Hematopoietic multipotent progenitor cell (in vitro differentiated cells): ENCODE measurements at regions not wholly inside any gene's neighbourhood (a gene's known extent, or its start where the extent isn't known, plus 50 kb on each side); places are given as distances from the start of the nearest gene placed in this dataset.

Experiments used
- DNase-seq, 3 donors: peaks; one replicate each; pipeline ENCODE4 v3.0.0-alpha.2; 2011 to 2015; ENCODE audit warnings: low read depth in 2 of 3, low spot score in 2 of 3

GRCh38 chr2:41364842-41365241 lies 683.0 kb upstream of the PKDCC start:
- no peak for DNase-seq

- DNase-seq: no peak
These were observed 671.9 kb upstream of the PKDCC start for GRCh38 chr2:41375901-41376300.

- DNase-seq: no peak
These were observed 670.0 kb upstream of the PKDCC start for GRCh38 chr2:41377837-41378236.

- no peak for DNase-seq
These were observed 669.4 kb upstream of the PKDCC start for GRCh38 chr2:41378420-41378819.

- DNase-seq: no peak
These were observed 668.2 kb upstream of the PKDCC start for GRCh38 chr2:41379496-41380221.

GRCh38 chr2:41381701-41382100 lies 666.1 kb upstream of the PKDCC start:
- no peak for DNase-seq

DNA sequence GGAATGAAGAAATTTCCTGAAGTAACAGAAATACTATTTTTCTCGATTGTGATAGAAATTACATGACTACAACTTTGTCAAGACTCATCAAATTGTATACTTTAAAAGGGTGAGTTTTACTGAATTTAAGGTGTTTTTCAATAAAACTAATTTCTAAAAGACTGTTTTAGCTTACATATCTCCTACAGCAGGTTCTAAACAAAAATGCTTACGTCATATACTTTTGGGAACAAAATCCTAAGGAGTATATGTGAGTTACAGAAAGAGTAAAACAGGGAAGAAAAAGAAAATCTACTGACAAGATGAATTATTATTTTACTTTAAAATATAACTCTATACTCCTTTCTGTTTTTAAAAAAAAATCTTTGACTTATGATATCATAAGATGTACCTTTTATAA lies 660.3 kb upstream of the PKDCC start:
- DNase-seq: no peak

DNA sequence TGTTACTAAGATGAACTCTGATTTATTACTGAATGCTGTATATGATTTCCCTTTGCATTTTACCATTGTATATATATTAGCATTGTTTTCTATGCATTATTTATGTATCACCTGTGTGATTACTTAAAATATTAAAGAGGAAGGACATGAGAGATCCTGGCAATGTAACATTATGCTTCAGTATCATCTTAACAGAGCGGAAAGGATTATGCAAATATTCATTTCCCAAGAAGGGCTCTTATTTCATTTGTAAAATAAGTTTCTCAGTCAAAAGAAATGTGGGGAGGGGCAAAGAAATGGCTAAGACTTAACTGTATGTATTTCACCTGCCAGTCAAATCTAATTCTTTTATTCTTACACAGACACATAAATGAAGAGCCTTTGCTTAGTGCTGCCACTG lies 654.2 kb upstream of the PKDCC start:
- no peak for DNase-seq

DNA sequence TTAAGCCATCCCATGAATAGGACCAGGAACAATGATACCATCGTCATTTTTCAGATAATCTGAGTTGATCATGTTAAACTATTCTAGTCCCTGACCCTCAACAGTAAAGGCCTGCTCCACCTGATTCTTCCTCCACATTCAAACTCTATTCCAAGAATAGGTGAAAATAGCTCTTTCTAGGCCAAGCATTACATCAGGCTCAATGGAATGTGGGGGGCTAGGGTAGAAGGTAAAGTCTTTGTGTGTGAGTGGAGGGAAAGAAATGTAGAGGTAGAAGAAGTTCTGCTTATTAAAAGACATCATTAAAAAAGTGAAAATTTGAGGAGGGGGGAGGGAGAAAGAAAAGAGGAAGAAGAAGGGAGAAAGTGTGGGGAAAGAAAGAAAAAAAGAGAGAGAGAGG lies 653.3 kb upstream of the PKDCC start:
- DNase-seq: no peak

DNA sequence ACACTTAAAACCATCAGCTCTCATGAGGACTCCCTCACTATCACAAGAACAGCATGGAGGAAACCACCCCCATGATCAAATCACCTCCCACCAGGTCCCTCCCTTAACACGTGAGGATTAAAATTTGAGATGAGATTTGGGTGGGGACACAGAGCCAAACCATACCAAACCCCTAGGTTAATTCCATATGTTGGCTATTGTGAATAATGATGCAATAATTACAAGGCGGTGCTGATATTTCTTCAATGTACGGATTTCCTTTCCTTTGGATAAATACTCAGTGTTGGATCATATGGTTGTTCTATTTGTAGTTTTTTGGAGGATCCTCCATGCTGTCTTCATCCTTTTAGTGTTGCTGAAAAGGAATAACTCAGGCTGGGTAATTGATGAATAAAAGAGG lies 652.1 kb upstream of the PKDCC start:
- DNase-seq: no peak

- no peak for DNase-seq
These were observed 648.3 kb upstream of the PKDCC start for GRCh38 chr2:41399437-41400087.

DNA sequence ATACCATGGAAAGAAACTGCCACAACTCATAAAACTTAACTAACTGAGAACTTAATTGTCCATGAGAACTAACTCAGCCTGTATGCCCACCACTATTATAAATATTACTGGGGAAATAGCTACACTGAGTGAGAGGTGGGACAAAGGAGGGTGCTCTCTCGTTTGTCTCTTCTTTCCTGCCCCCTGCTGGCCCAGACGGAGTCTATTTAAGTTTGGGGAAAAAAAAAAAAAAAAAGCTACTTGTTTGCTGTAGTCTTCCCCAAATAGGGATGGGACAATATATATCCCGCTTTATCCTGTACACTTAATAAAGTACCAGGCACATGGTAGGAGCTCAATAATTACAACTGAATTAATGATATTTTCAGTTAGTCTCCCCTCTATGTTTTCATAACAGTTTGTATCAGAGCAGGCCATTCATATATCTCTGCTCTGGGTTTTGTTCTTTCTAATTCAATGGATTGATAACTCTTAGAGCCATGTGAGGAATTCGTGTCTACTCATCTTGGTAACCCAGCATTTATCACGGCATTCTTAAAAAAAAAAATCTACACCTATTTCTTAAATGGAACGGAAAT lies 647.6 kb upstream of the PKDCC start:
- peak in 2 of 3 donors; percentile 16 to 62 for DNase-seq

GRCh38 chr2:41405441-41405840 lies 642.4 kb upstream of the PKDCC start:
- DNase-seq: no peak

DNA sequence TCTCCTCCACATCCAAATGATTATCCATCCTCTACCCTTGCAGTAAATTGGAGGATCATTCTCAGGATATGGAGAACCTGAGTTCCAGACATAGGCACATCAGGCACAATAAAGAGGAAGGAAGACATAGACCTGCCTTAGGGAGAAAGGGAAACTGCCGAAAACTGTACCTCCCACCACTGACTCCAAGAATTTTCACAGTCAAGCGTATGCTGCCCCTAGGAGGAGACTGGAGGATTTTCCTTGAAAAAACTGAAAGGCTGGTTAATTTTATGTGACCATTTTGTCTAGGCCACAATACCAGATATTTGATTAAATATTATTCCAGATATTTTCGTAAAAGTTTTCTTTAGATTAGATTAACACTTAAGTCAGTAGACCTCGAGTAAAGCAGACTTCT lies 638.5 kb upstream of the PKDCC start:
- no peak for DNase-seq

- DNase-seq: no peak
These were observed 637.8 kb upstream of the PKDCC start for GRCh38 chr2:41410011-41410410.

DNA sequence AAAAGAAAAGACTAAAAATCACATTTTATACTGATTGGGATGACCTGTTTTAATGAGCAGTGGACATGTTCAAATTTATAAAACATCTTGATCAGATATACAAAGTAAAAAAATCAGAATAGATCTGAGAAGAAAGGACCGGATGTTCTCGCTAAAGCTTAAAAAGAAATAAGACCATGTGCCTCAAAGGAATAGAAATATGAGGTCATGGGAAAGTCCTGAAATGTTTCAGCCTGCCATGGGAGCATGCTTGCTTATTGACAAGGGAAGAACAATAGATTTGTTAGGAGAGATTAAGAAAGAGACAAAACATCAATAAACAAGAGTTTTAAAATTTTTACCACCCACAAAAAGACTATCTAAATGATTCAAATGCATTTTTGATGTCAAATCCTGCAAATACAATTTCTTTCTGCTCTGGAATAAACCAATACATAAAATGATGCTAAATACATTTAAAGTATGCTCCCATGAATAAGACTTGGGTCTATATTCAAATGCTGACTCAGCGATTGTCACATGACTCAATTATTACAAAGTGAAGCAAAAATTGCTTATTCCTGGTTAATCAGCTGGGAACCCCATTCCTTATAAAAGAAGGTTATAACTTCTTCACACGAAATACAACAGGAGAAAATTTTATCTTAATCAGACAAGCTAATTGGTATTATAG lies 633.9 kb upstream of the PKDCC start:
- no peak for DNase-seq

- peak in 2 of 3 donors; percentile 33 to 70 for DNase-seq
These were observed 633.2 kb upstream of the PKDCC start for GRCh38 chr2:41414486-41415230.

- no peak for DNase-seq
These were observed 630.3 kb upstream of the PKDCC start for GRCh38 chr2:41417511-41417910.

DNA sequence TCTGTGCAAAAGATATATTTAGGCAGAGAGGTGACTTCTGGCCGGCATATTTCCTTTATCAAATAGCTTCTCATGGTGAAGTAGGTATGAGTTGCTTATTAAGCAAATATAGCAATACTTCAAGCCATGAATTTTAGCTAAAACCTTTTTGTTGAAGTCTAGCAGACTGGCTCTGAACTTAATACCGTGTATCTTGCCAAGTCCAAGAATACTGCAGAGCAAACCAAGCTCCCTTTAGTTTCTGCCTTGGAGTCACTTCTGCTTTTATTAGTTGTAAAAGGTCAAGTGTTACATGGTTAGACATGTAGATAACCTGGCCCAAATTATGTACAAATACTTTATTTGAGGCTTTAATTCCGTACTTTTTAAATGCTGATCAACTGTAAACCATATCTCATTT lies 627.6 kb upstream of the PKDCC start:
- DNase-seq: no peak

GRCh38 chr2:41420872-41421271 lies 626.9 kb upstream of the PKDCC start:
- no peak for DNase-seq

DNA sequence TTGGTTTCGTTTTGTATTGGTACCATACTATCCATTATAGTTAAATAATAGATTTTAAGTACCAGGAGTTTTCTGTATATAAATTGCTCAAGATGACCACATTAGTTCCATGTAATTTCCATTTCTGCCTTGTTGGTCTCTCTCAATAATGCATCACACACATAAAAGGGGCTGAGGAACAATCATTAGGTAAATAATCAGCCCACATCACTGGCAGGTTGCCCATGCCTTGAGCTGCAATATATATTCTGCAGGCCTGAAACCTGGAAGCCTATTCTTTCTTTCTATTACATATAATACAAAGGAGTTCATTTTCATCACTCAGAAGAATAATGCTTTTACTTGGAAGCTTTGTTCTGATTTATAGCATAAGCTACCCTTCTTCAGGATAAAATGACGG lies 616.1 kb upstream of the PKDCC start:
- no peak for DNase-seq
